Endothelial cell of umbilical vein (primary cell): ENCODE measurements at regions not wholly inside any gene's neighbourhood (a gene's known extent, or its start where the extent isn't known, plus 50 kb on each side); places are given as distances from the start of the nearest gene placed in this dataset.

Experiments
- BruUV-seq: library from RNA; stranded (reverse); fragments of 400-500 nt; replicated peaks from 2 replicates; lab custom pipeline; 2021; lab: Mats Ljungman, UMichigan
- CTCF ChIA-PET: fragments of 300-600, 350-600 bp; sonication (Branson Sonifier 250); formaldehyde crosslinking; loops from one replicate; lab custom pipeline; 2021; ENCODE audit warnings: antibody characterized with exemption, inconsistent platforms; lab: Charles Lee
- POLR2A ChIA-PET: fragments of 300-600, 350-600 bp; sonication (Branson Sonifier 250); formaldehyde crosslinking; loops from one replicate; lab custom pipeline; 2021; ENCODE audit warnings: antibody characterized with exemption, inconsistent platforms; lab: Charles Lee
- DNase-seq: peaks from one replicate; pipeline ENCODE4 v3.0.0-alpha.2; 2011; ENCODE audit warnings: low read depth, low spot score
- FAIRE-seq: peaks from 2 replicates; lab custom pipeline; 2011; peaks lifted over from hg19 to GRCh38; lab: Jason Lieb, UNC
- H2AFZ ChIP-seq: 2 replicates; pipeline ENCODE4 v1.6.0; 2012; ENCODE audit warnings: low read depth, low read length, control low read depth, inconsistent platforms
- H3K27ac ChIP-seq: 2 replicates; pipeline ENCODE4 v1.5.1; 2011; ENCODE audit warnings: low read depth, mild to moderate bottlenecking, control low read depth, low read length, moderate library complexity; ENCODE audit not compliant: insufficient read depth
- H3K27me3 ChIP-seq, 2 experiments: 2 replicates each; pipeline versions ENCODE4 v1.6.0 to v1.6.1; 2011; ENCODE audit warnings: low read length in 2 of 2, mixed read lengths in 1 of 2; ENCODE audit not compliant: control insufficient read depth in 2 of 2, insufficient read depth in 2 of 2
- H3K36me3 ChIP-seq, 2 experiments: 2 replicates in 1 of 2; 3 replicates in 1 of 2; pipeline ENCODE4 v1.5.1; 2011; ENCODE audit warnings: low read length in 2 of 2, mild to moderate bottlenecking in 1 of 2, moderate library complexity in 1 of 2; ENCODE audit not compliant: control insufficient read depth in 2 of 2, insufficient read depth in 2 of 2; ENCODE audit errors: extremely low read depth in 1 of 2
- H3K4me1 ChIP-seq: 3 replicates; pipeline ENCODE4 v1.5.1; 2011; ENCODE audit warnings: mild to moderate bottlenecking, low read length; ENCODE audit not compliant: control insufficient read depth, insufficient read depth; ENCODE audit errors: extremely low read depth
- H3K4me2 ChIP-seq: 2 replicates; pipeline ENCODE4 v1.6.1; 2011; ENCODE audit warnings: low read length, control low read depth, mixed read lengths; ENCODE audit not compliant: insufficient read depth
- H3K4me3 ChIP-seq, 3 experiments: fragments of 200-600 bp in 1 of 3; sonication (generic), shearing (Covaris generic) in 1 of 3; replicated peaks in 1 of 3; 2 replicates each; pipeline ENCODE4 v1.5.1; 2011 to 2016; ENCODE audit warnings: control low read depth in 3 of 3, low read length in 3 of 3, mild to moderate bottlenecking in 2 of 3, inconsistent platforms in 1 of 3, low read depth in 1 of 3, moderate library complexity in 1 of 3; ENCODE audit not compliant: insufficient read depth in 1 of 3
- H3K79me2 ChIP-seq: 2 replicates; pipeline ENCODE4 v1.6.0; 2012; ENCODE audit warnings: low read length, inconsistent platforms; ENCODE audit not compliant: control insufficient read depth, insufficient read depth
- H3K9ac ChIP-seq: replicated peaks from 2 replicates; pipeline ENCODE3; 2011; ENCODE audit warnings: low read length, control low read depth; ENCODE audit not compliant: insufficient read depth; ENCODE audit errors: extremely low read depth
- H3K9me1 ChIP-seq: replicated peaks from 3 replicates; pipeline ENCODE4 v1.6.0; 2011; ENCODE audit warnings: mild to moderate bottlenecking, low read length; ENCODE audit not compliant: control insufficient read depth, insufficient read depth; ENCODE audit errors: extremely low read depth
- H3K9me3 ChIP-seq: replicated peaks from 2 replicates; pipeline ENCODE4 v1.5.1; 2012; ENCODE audit warnings: low read length, inconsistent platforms; ENCODE audit not compliant: control insufficient read depth, insufficient read depth
- H4K20me1 ChIP-seq: replicated peaks from 2 replicates; pipeline ENCODE3; 2011; ENCODE audit warnings: mild to moderate bottlenecking, low read length; ENCODE audit not compliant: control insufficient read depth, insufficient read depth; ENCODE audit errors: extremely low read depth
- EZH2 ChIP-seq: IDR thresholded peaks from 2 replicates; pipeline ENCODE4 v1.6.1; 2012; ENCODE audit warnings: borderline replicate concordance, low read depth, mild to moderate bottlenecking, moderate library complexity, low read length, inconsistent platforms; ENCODE audit not compliant: severe bottlenecking
- FOS ChIP-seq: IDR thresholded peaks from 2 replicates; pipeline ENCODE4 v1.6.1; 2011; ENCODE audit warnings: mild to moderate bottlenecking, low read length, moderate library complexity, borderline replicate concordance; ENCODE audit not compliant: insufficient read depth
- GATA2 ChIP-seq: IDR thresholded peaks from 2 replicates; pipeline ENCODE4 v1.7.0; 2011; ENCODE audit warnings: low read depth, mild to moderate bottlenecking, moderate library complexity, mixed read lengths, low read length; ENCODE audit not compliant: insufficient read length, insufficient read depth
- JUN ChIP-seq: IDR thresholded peaks from 2 replicates; pipeline ENCODE4 v1.6.1; 2011; ENCODE audit warnings: borderline replicate concordance, low read depth; ENCODE audit not compliant: insufficient read length, insufficient read depth
- MYC ChIP-seq: IDR thresholded peaks from one replicate; pipeline ENCODE4 v1.6.1; 2011; ENCODE audit warnings: mild to moderate bottlenecking, low read depth, low read length
- POLR2A ChIP-seq: IDR thresholded peaks from 2 replicates; pipeline ENCODE4 v1.6.1; 2012; ENCODE audit warnings: low read depth, mild to moderate bottlenecking, control low read depth, low read length
- POLR2AphosphoS5 ChIP-seq: IDR thresholded peaks from 2 replicates; pipeline ENCODE4 v1.6.1; 2012; ENCODE audit warnings: low read depth, mild to moderate bottlenecking, control low read depth, low read length, moderate library complexity; ENCODE audit not compliant: insufficient read depth
- dilution Hi-C: fragments of 300-500 bp; cut with MboI; formaldehyde crosslinking; loops from one replicate; pipeline ENCODE4 v1.15.0; 2019; ENCODE audit warnings: low sequenced_read_pairs; ENCODE audit not compliant: extremely low pct_ligation_motif_present
- intact Hi-C: fragments of 100-400 bp; cut with micrococcal nuclease; formaldehyde crosslinking; loops from one replicate; pipeline ENCODE4 v1.10.0; 2022
- TF ChIP-seq, protein P1 (sequence below): IDR thresholded peaks from 2 replicates; pipeline ENCODE4 v1.6.1; 2011; ENCODE audit not compliant: insufficient read depth, insufficient read length
- TF ChIP-seq, protein P2 (sequence below), 2 donors: IDR thresholded peaks; 1 replicate in 1 of 2; 2 replicates in 1 of 2; pipeline ENCODE4 v1.5.1; 2011; ENCODE audit warnings: low read length in 2 of 2, mild to moderate bottlenecking in 2 of 2, moderate library complexity in 2 of 2, control low read depth in 1 of 2, inconsistent platforms in 1 of 2, low read depth in 1 of 2; ENCODE audit not compliant: insufficient read depth in 1 of 2; ENCODE audit errors: extremely low read depth in 1 of 2

DNA sequence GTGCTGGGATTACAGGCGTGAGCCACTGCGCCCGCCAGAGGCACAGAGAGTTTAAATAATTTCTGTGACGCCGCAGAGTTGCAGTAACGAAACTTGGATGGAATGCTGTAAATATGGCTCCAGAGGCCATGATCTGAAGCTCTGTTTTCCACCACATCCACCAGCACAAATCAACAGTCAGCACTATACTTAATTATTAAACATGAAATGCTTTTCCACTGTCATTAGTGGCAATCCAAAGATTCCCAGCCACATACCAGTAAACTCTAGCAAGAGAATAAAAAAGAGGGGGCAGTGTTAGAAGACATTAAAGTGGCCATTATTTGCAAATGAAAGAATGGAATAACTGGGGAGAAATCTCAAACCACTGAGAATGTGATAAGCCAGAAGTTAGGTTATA is 242.5 kb downstream of the DIRAS2 start:
- Histone ChIP-seq H4K20me1 (no peaks in the 10 kb centered on the region), H3K9ac (no peak overlapping the region), H3K79me2 (no peaks in the 10 kb centered on the region), H3K4me2 (no peak overlapping the region), H3K4me3 (no peak overlapping the region), H3K27me3 (no peaks in the 10 kb centered on the region), H3K9me1 (no peaks in the 10 kb centered on the region), H3K36me3 (no peaks in the 10 kb centered on the region), H3K27ac (no peak overlapping the region), H2AFZ (no peak overlapping the region), H3K9me3 (peaks cover 3% of the 10 kb centered on the region), H3K4me1 (no peaks in the 10 kb centered on the region)
- intact Hi-C loops (no loop called here), dilution Hi-C loops (no loop called here)
- BruUV-seq, result no TSS peak
- no peak for FAIRE-seq
- ChIA-PET CTCF (no interaction called here), POLR2A (no interaction called here)
- DNase-seq, result no peak
- no peak for TF ChIP-seq POLR2AphosphoS5
- TF ChIP-seq POLR2A, result no peak
- no peak for TF ChIP-seq EZH2
- no peak for TF ChIP-seq MYC
- no peak for TF ChIP-seq GATA2
- TF ChIP-seq, protein P1, sequence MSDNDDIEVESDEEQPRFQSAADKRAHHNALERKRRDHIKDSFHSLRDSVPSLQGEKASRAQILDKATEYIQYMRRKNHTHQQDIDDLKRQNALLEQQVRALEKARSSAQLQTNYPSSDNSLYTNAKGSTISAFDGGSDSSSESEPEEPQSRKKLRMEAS, result no peak
- TF ChIP-seq, protein P2, sequence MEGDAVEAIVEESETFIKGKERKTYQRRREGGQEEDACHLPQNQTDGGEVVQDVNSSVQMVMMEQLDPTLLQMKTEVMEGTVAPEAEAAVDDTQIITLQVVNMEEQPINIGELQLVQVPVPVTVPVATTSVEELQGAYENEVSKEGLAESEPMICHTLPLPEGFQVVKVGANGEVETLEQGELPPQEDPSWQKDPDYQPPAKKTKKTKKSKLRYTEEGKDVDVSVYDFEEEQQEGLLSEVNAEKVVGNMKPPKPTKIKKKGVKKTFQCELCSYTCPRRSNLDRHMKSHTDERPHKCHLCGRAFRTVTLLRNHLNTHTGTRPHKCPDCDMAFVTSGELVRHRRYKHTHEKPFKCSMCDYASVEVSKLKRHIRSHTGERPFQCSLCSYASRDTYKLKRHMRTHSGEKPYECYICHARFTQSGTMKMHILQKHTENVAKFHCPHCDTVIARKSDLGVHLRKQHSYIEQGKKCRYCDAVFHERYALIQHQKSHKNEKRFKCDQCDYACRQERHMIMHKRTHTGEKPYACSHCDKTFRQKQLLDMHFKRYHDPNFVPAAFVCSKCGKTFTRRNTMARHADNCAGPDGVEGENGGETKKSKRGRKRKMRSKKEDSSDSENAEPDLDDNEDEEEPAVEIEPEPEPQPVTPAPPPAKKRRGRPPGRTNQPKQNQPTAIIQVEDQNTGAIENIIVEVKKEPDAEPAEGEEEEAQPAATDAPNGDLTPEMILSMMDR (IDR thresholded peaks at IDR 0.05; ENCODE audit: extremely low read depth in 1 of 2, insufficient read depth in 1 of 2, low read depth in 1 of 2, low read length in 2 of 2), result no peak
- no peak for TF ChIP-seq FOS
- TF ChIP-seq JUN, result no peak
